GM23338 (cell line): ENCODE measurements at regions not wholly inside any gene's neighbourhood (a gene's known extent, or its start where the extent isn't known, plus 50 kb on each side); places are given as distances from the start of the nearest gene placed in this dataset.

Source experiments
- ATAC-seq: fragments of 200-7000 bp; cut with Tn5 transposase; 3 replicates; pipeline ENCODE4 v1.9.1; 2020
- DNase-seq: peaks from one replicate; pipeline ENCODE4 v3.0.0-alpha.2; 2015; ENCODE audit warnings: low spot score
- H2AFZ ChIP-seq: fragments of 200-600 bp; sonication (generic); 2 replicates; pipeline ENCODE4 v1.8.0; 2016; ENCODE audit warnings: antibody characterized with exemption, mild to moderate bottlenecking, moderate library complexity
- H3F3A ChIP-seq: fragments of 200-600 bp; sonication (generic); replicated peaks from 2 replicates; pipeline ENCODE4 v1.8.0; 2017; ENCODE audit warnings: antibody characterized with exemption, mixed run types, low read depth
- H3K27ac ChIP-seq: fragments of 200-600 bp; sonication (generic); 2 replicates; pipeline ENCODE4 v1.6.1; 2016; ENCODE audit warnings: low read depth
- H3K27me3 ChIP-seq: fragments of 200-600 bp; sonication (generic); 2 replicates; pipeline ENCODE4 v1.8.0; 2016; ENCODE audit warnings: mild to moderate bottlenecking, mixed run types, moderate library complexity; ENCODE audit not compliant: insufficient read depth
- H3K36me3 ChIP-seq: fragments of 200-600 bp; sonication (generic); 2 replicates; pipeline ENCODE4 v1.8.0; 2016; ENCODE audit warnings: mild to moderate bottlenecking; ENCODE audit not compliant: insufficient read depth
- H3K4me1 ChIP-seq: fragments of 200-600 bp; sonication (generic); 2 replicates; pipeline ENCODE4 v1.8.0; 2016; ENCODE audit warnings: mild to moderate bottlenecking, moderate library complexity; ENCODE audit not compliant: insufficient read depth
- H3K4me2 ChIP-seq: fragments of 200-600 bp; sonication (generic); 2 replicates; pipeline ENCODE4 v1.7.1; 2017; ENCODE audit warnings: mixed run types
- H3K4me3 ChIP-seq: fragments of 200-600 bp; sonication (generic); 2 replicates; pipeline ENCODE4 v1.6.1; 2016; ENCODE audit warnings: mixed run types
- H3K79me2 ChIP-seq: fragments of 200-600 bp; sonication (generic); replicated peaks from 2 replicates; pipeline ENCODE4 v1.8.0; 2017; ENCODE audit warnings: mild to moderate bottlenecking; ENCODE audit not compliant: insufficient read depth
- H3K9me2 ChIP-seq: fragments of 200-600 bp; sonication (generic); 2 replicates; pipeline ENCODE4 v1.8.0; 2017; ENCODE audit not compliant: insufficient read depth
- H4K20me1 ChIP-seq: fragments of 200-600 bp; sonication (generic); replicated peaks from 2 replicates; pipeline ENCODE4 v1.8.0; 2017; ENCODE audit warnings: mild to moderate bottlenecking; ENCODE audit not compliant: insufficient read depth
- H3K27ac Mint-ChIP-seq: 2 replicates; pipeline ENCODE4 v1.8.0; 2020; ENCODE audit warnings: inconsistent platforms, mild to moderate bottlenecking, moderate library complexity, mixed read lengths
- H3K27me3 Mint-ChIP-seq: 3 replicates; pipeline ENCODE4 v1.8.0; 2022; ENCODE audit warnings: low read depth, mild to moderate bottlenecking, moderate library complexity, mixed read lengths, inconsistent platforms; ENCODE audit not compliant: insufficient read depth, poor library complexity
- H3K36me3 Mint-ChIP-seq: 3 replicates; pipeline ENCODE4 v1.8.0; 2021; ENCODE audit warnings: low read depth, mild to moderate bottlenecking, inconsistent platforms, moderate library complexity, mixed read lengths
- H3K4me1 Mint-ChIP-seq: 3 replicates; pipeline ENCODE4 v1.8.0; 2020; ENCODE audit warnings: mild to moderate bottlenecking, inconsistent platforms, mixed read lengths
- H3K4me3 Mint-ChIP-seq: 3 replicates; pipeline ENCODE4 v1.8.0; 2021; ENCODE audit warnings: moderate library complexity, mild to moderate bottlenecking, inconsistent platforms, mixed read lengths
- H3K9me3 Mint-ChIP-seq: 3 replicates; pipeline ENCODE4 v1.8.0; 2020; ENCODE audit warnings: moderate library complexity, mild to moderate bottlenecking, inconsistent platforms, mixed read lengths
- CTCF ChIP-seq, 2 experiments: fragments of 200-600 bp in 1 of 2; sonication (generic) in 1 of 2; conservative IDR thresholded peaks; 2 replicates each; pipeline versions ENCODE4 v1.5.1 to v1.6.1; 2016 to 2017; ENCODE audit warnings: antibody characterized with exemption in 2 of 2, low read depth in 2 of 2, mild to moderate bottlenecking in 2 of 2, moderate library complexity in 1 of 2
- ETS1 ChIP-seq: IDR thresholded peaks from 2 replicates; pipeline ENCODE4 v1.6.1; 2016; ENCODE audit warnings: antibody characterized with exemption
- EZH2phosphoT487 ChIP-seq: fragments of 200-600 bp; sonication (generic); IDR thresholded peaks from one replicate; pipeline ENCODE4 v1.8.1; 2018; ENCODE audit warnings: antibody characterized with exemption; ENCODE audit not compliant: unreplicated experiment
- REST ChIP-seq: IDR thresholded peaks from one replicate; pipeline ENCODE4 v1.6.1; 2018; ENCODE audit warnings: antibody characterized with exemption; ENCODE audit not compliant: unreplicated experiment
- ZNF462 ChIP-seq: fragments of 250-450 bp; sonication (Bioruptor Pico); IDR thresholded peaks from 2 replicates; pipeline ENCODE4 v1.5.0; 2020; ENCODE audit warnings: mild to moderate bottlenecking, moderate library complexity

- ATAC-seq: no peak
- Histone ChIP-seq H3K4me1 (no peaks in the 10 kb centered on the region), H3K79me2 (no peaks in the 10 kb centered on the region), H3K27ac (no peak overlapping the region), H3K9me2 (no peaks in the 10 kb centered on the region), H4K20me1 (no peaks in the 10 kb centered on the region), H3K36me3 (no peaks in the 10 kb centered on the region), H3K4me3 (no peak overlapping the region), H3K27me3 (no peaks in the 10 kb centered on the region), H3F3A (no peaks in the 10 kb centered on the region), H3K4me2 (no peak overlapping the region), H2AFZ (no peak overlapping the region)
- no peaks in the 10 kb centered on the region for H3K36me3 Mint-ChIP-seq
- no peak for DNase-seq
- TF ChIP-seq CTCF (conservative IDR thresholded peaks at IDR 0.05; ENCODE audit: low read depth in 2 of 2): no peak
- no peak for TF ChIP-seq EZH2phosphoT487
- no peak for TF ChIP-seq REST
- no peak overlapping the region for H3K27ac Mint-ChIP-seq
- no peaks in the 10 kb centered on the region for H3K9me3 Mint-ChIP-seq
- no peak overlapping the region for H3K4me3 Mint-ChIP-seq
- peaks cover 2% of the 10 kb centered on the region for H3K27me3 Mint-ChIP-seq
- no peaks in the 10 kb centered on the region for H3K4me1 Mint-ChIP-seq
These were observed 128.6 kb upstream of the ADPGK start for GRCh38 chr15:72912121-72912520.

GRCh38 chr15:72911626-72912025, 128.1 kb upstream of the ADPGK start:
- no peaks in the 10 kb centered on the region for H3K36me3 ChIP-seq
- H3F3A ChIP-seq: no peaks in the 10 kb centered on the region
- peaks cover 2% of the 10 kb centered on the region for H3K27me3 Mint-ChIP-seq
- ATAC-seq: no peak
- no peak overlapping the region for H3K4me3 ChIP-seq
- no peak overlapping the region for H3K4me2 ChIP-seq
- H3K4me1 ChIP-seq: no peaks in the 10 kb centered on the region
- H3K4me1 Mint-ChIP-seq: no peaks in the 10 kb centered on the region
- no peaks in the 10 kb centered on the region for H3K9me3 Mint-ChIP-seq
- H3K79me2 ChIP-seq: no peaks in the 10 kb centered on the region
- H3K27me3 ChIP-seq: no peaks in the 10 kb centered on the region
- no peaks in the 10 kb centered on the region for H3K9me2 ChIP-seq
- no peak overlapping the region for H2AFZ ChIP-seq
- H3K27ac Mint-ChIP-seq: no peak overlapping the region
- H4K20me1 ChIP-seq: no peaks in the 10 kb centered on the region
- H3K27ac ChIP-seq: no peak overlapping the region
- H3K36me3 Mint-ChIP-seq: no peaks in the 10 kb centered on the region
- H3K4me3 Mint-ChIP-seq: no peak overlapping the region
- DNase-seq: no peak
- no peak for TF ChIP-seq REST
- TF ChIP-seq ZNF462 (CRISPR knock-in tag): no peak
- TF ChIP-seq ETS1: no peak
